Vagina (tissue), 2 donors: ENCODE measurements at regions not wholly inside any gene's neighbourhood (a gene's known extent, or its start where the extent isn't known, plus 50 kb on each side); places are given as distances from the start of the nearest gene placed in this dataset.

Source experiments
- POLR2AphosphoS5 ChIP-seq, 2 donors: sonication (generic); formaldehyde crosslinking; IDR thresholded peaks; one replicate each; pipeline ENCODE4 v1.9.0; 2017; ENCODE audit warnings: antibody characterized with exemption in 2 of 2, mild to moderate bottlenecking in 2 of 2, low read depth in 1 of 2; ENCODE audit not compliant: insufficient read depth in 1 of 2
- TF ChIP-seq, protein P1 (sequence below), 3 experiments: fragments of 450-650 bp in 2 of 3; fragments of 200-600 bp in 1 of 3; sonication (generic) in 1 of 3; IDR thresholded peaks; one replicate each; pipeline ENCODE4 v1.5.1; 2017 to 2019; ENCODE audit warnings: antibody characterized with exemption in 3 of 3, mild to moderate bottlenecking in 2 of 3, moderate library complexity in 2 of 3

DNA sequence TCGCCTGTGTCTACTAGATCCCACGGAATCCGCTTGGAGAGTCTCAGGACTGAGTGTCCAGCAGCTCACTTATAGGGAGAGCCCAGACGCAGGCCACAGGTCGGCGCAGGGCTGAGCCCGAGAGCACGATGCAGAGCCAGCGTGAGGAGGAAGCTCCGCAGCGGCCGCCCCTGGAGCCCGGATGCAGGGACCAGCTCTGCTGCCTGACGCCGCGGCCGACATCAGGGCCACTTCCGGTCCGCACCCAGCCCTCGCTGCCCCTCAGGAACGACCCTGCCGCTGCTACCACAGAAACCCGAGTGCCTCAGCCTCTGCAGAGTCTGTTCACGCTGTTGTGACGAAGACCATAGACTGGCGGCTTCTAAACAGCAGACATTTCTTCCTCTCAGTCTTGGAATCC, 275.8 kb upstream of the PPP2R2D start:
- TF ChIP-seq, protein P1, sequence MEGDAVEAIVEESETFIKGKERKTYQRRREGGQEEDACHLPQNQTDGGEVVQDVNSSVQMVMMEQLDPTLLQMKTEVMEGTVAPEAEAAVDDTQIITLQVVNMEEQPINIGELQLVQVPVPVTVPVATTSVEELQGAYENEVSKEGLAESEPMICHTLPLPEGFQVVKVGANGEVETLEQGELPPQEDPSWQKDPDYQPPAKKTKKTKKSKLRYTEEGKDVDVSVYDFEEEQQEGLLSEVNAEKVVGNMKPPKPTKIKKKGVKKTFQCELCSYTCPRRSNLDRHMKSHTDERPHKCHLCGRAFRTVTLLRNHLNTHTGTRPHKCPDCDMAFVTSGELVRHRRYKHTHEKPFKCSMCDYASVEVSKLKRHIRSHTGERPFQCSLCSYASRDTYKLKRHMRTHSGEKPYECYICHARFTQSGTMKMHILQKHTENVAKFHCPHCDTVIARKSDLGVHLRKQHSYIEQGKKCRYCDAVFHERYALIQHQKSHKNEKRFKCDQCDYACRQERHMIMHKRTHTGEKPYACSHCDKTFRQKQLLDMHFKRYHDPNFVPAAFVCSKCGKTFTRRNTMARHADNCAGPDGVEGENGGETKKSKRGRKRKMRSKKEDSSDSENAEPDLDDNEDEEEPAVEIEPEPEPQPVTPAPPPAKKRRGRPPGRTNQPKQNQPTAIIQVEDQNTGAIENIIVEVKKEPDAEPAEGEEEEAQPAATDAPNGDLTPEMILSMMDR (IDR thresholded peaks at IDR 0.05) = no peak
- no peak for TF ChIP-seq POLR2AphosphoS5 (IDR thresholded peaks at IDR 0.05; ENCODE audit: insufficient read depth in 1 of 2, low read depth in 1 of 2)
